ENCODE measurements at regions not wholly inside any gene's neighbourhood (a gene's known extent, or its start where the extent isn't known, plus 50 kb on each side); places are given as distances from the start of the nearest gene placed in this dataset.
"Not testable (repeated sequence)": the region's sequence is repeated elsewhere in the genome, so short reads cannot be mapped to it uniquely, and the experiment has no call there.

GRCh38 chr1:29592261-29592615 is 355.9 kb downstream of the PTPRU start (continued):
- no peak for TF ChIP-seq ZFP3 (CRISPR knock-in tag; IDR thresholded peaks at IDR 0.05)
- no peak for TF ChIP-seq OSR1 (CRISPR knock-in tag; IDR thresholded peaks at IDR 0.05)
- TF ChIP-seq POU6F1 (CRISPR knock-in tag; IDR thresholded peaks at IDR 0.05; ENCODE audit: borderline replicate concordance, low read depth), result no peak
- no peak for TF ChIP-seq ESRRG (CRISPR knock-in tag; IDR thresholded peaks at IDR 0.05)
- TF ChIP-seq TCF4 (CRISPR knock-in tag; IDR thresholded peaks at IDR 0.05; ENCODE audit: borderline replicate concordance), result no peak
- no peak for TF ChIP-seq CSDC2 (CRISPR knock-in tag; IDR thresholded peaks at IDR 0.05)
- TF ChIP-seq BACH2 (CRISPR knock-in tag; IDR thresholded peaks at IDR 0.05; ENCODE audit: borderline replicate concordance), result no peak
- TF ChIP-seq ARNTL (CRISPR knock-in tag; IDR thresholded peaks at IDR 0.05; ENCODE audit: borderline replicate concordance, low read depth), result no peak

GRCh38 chr1:29591601-29592260 is 355.4 kb downstream of the PTPRU start:
- TF ChIP-seq ISL1 (CRISPR knock-in tag; IDR thresholded peaks at IDR 0.05) (no peak), ZNF8 (CRISPR knock-in tag; IDR thresholded peaks at IDR 0.05) (no peak), ARNTL (CRISPR knock-in tag; IDR thresholded peaks at IDR 0.05; ENCODE audit: borderline replicate concordance, low read depth) (no peak), POU6F1 (CRISPR knock-in tag; IDR thresholded peaks at IDR 0.05; ENCODE audit: borderline replicate concordance, low read depth) (no peak), ZC3H10 (CRISPR knock-in tag; IDR thresholded peaks at IDR 0.05) (no peak), ESRRG (CRISPR knock-in tag; IDR thresholded peaks at IDR 0.05) (no peak), RARB (CRISPR knock-in tag; IDR thresholded peaks at IDR 0.05) (no peak), PPARA (CRISPR knock-in tag; IDR thresholded peaks at IDR 0.05; ENCODE audit: borderline replicate concordance) (no peak), TSHZ2 (CRISPR knock-in tag; IDR thresholded peaks at IDR 0.05) (no peak), TOX (CRISPR knock-in tag; IDR thresholded peaks at IDR 0.05; ENCODE audit: borderline replicate concordance) (no peak), ZNF565 (CRISPR knock-in tag; conservative IDR thresholded peaks at IDR 0.05; ENCODE audit: low read depth) (no peak), SNAI2 (CRISPR knock-in tag; IDR thresholded peaks at IDR 0.05) (no peak), GLIS3 (CRISPR knock-in tag; IDR thresholded peaks at IDR 0.05) (no peak), OSR1 (CRISPR knock-in tag; IDR thresholded peaks at IDR 0.05) (no peak), ZFP3 (CRISPR knock-in tag; IDR thresholded peaks at IDR 0.05) (no peak), TCF4 (CRISPR knock-in tag; IDR thresholded peaks at IDR 0.05; ENCODE audit: borderline replicate concordance) (no peak)
- no peak for ATAC-seq

- TF ChIP-seq TOX (CRISPR knock-in tag; IDR thresholded peaks at IDR 0.05; ENCODE audit: borderline replicate concordance) (no peak), PATZ1 (CRISPR knock-in tag; IDR thresholded peaks at IDR 0.05; ENCODE audit: borderline replicate concordance) (no peak), PPARA (CRISPR knock-in tag; IDR thresholded peaks at IDR 0.05; ENCODE audit: borderline replicate concordance) (no peak), ARNTL (CRISPR knock-in tag; IDR thresholded peaks at IDR 0.05; ENCODE audit: borderline replicate concordance, low read depth) (no peak), CREB5 (CRISPR knock-in tag; IDR thresholded peaks at IDR 0.05; ENCODE audit: low read depth) (no peak)
- ATAC-seq, result no peak
Observed at GRCh38 chr1:29590583-29591565, 354.6 kb downstream of the PTPRU start.

- not testable (repeated sequence) for ATAC-seq
Observed at GRCh38 chr1:29589716-29590115, 353.4 kb downstream of the PTPRU start.
